Osteocyte (in vitro differentiated cells): ENCODE measurements at regions not wholly inside any gene's neighbourhood (a gene's known extent, or its start where the extent isn't known, plus 50 kb on each side); places are given as distances from the start of the nearest gene placed in this dataset.

Source experiments
- DNase-seq: peaks from one replicate; pipeline ENCODE4 v3.0.0; 2021; ENCODE audit warnings: mixed read lengths; ENCODE audit not compliant: unreplicated experiment; ENCODE audit errors: extremely low spot score
- H3K27ac Mint-ChIP-seq: one replicate; pipeline ENCODE4 v1.8.0; 2021; ENCODE audit warnings: mild to moderate bottlenecking, mixed read lengths; ENCODE audit not compliant: unreplicated experiment
- H3K27me3 Mint-ChIP-seq: one replicate; pipeline ENCODE4 v1.8.0; 2021; ENCODE audit warnings: mixed read lengths; ENCODE audit not compliant: unreplicated experiment
- H3K36me3 Mint-ChIP-seq: one replicate; pipeline ENCODE4 v1.8.0; 2021; ENCODE audit warnings: mixed read lengths; ENCODE audit not compliant: unreplicated experiment
- H3K4me1 Mint-ChIP-seq: one replicate; pipeline ENCODE4 v1.8.0; 2021; ENCODE audit warnings: mixed read lengths; ENCODE audit not compliant: unreplicated experiment
- H3K4me3 Mint-ChIP-seq: one replicate; pipeline ENCODE4 v1.8.0; 2021; ENCODE audit warnings: mild to moderate bottlenecking, moderate library complexity, mixed read lengths; ENCODE audit not compliant: unreplicated experiment
- H3K9me3 Mint-ChIP-seq: one replicate; pipeline ENCODE4 v1.8.0; 2021; ENCODE audit warnings: mixed read lengths; ENCODE audit not compliant: unreplicated experiment
- TF ChIP-seq, protein P1 (sequence below): fragments of 200-600 bp; sonication (generic); IDR thresholded peaks from 2 replicates; pipeline ENCODE4 v1.5.0; 2021; ENCODE audit warnings: antibody characterized with exemption, mild to moderate bottlenecking, moderate library complexity

DNA sequence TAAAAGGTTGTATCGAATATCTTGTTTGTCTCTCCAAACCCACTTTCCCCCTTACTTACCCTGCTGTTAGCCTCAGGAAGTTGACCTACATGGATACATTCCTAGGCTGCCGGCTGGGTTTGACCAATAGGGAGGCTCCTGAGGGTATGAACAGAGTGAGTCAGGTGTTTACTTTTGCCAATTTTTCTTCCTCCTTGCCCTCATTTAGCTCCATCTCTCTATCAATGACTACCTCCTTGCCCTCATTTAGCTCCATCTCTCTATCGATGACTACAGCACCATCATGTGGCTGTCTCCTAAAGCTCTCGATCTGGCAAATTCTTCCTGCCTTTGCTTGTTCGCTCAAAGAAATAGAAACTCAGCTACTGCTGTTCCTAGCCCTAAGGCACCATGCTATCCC is 571.9 kb upstream of the CRIM1 start:
- Mint-ChIP-seq H3K4me3 (no peak overlapping the region), H3K36me3 (no peaks in the 10 kb centered on the region), H3K27me3 (peaks cover 6% of the 10 kb centered on the region), H3K9me3 (peaks cover 9% of the 10 kb centered on the region), H3K4me1 (no peaks in the 10 kb centered on the region), H3K27ac (no peak overlapping the region)
- TF ChIP-seq, protein P1, sequence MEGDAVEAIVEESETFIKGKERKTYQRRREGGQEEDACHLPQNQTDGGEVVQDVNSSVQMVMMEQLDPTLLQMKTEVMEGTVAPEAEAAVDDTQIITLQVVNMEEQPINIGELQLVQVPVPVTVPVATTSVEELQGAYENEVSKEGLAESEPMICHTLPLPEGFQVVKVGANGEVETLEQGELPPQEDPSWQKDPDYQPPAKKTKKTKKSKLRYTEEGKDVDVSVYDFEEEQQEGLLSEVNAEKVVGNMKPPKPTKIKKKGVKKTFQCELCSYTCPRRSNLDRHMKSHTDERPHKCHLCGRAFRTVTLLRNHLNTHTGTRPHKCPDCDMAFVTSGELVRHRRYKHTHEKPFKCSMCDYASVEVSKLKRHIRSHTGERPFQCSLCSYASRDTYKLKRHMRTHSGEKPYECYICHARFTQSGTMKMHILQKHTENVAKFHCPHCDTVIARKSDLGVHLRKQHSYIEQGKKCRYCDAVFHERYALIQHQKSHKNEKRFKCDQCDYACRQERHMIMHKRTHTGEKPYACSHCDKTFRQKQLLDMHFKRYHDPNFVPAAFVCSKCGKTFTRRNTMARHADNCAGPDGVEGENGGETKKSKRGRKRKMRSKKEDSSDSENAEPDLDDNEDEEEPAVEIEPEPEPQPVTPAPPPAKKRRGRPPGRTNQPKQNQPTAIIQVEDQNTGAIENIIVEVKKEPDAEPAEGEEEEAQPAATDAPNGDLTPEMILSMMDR: no peak
- no peak for DNase-seq

DNA sequence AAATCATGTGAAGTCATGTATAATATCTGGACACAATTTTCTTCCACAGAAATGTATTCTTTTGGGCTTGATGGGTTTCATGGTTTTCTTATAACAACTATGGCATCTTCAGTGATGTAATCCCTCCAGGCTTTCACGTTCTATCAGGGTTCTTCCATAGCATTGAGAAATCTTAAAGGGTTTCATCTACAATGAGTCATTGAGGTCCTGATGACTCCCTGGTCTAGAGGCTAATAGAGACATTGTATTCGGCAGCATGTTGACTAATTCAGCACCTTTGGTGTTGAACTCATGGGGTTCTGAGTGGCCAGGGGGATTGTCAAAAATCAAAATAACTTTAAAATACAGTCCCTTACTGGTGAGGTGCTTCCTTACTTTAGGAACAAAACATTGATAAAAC is 614.0 kb upstream of the CRIM1 start:
- TF ChIP-seq, protein P1: no peak
- Mint-ChIP-seq H3K4me1 (no peaks in the 10 kb centered on the region), H3K36me3 (no peaks in the 10 kb centered on the region), H3K27ac (no peak overlapping the region), H3K27me3 (peaks cover 5% of the 10 kb centered on the region), H3K4me3 (no peak overlapping the region), H3K9me3 (no peaks in the 10 kb centered on the region)
- no peak for DNase-seq

DNA sequence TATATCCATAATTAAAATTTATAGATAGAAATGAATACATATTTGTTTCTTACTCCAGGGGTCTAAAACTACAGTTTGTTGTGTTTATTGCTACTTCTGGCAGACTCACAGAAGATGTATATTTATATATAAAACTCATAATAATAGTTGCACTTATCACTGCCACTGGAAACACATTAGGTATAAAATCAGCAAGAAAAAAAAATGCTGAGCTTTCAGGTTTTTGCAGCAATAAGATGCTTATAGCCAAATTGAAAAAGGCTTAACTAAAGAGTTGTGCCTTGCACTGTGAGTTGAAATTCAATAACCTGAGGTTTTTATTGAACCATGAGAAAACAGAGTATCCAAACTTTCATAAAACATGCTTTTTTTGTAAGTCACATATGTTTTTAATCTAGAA is 623.9 kb upstream of the CRIM1 start:
- DNase-seq: no peak
- H3K27ac Mint-ChIP-seq: no peak overlapping the region
- no peaks in the 10 kb centered on the region for H3K9me3 Mint-ChIP-seq
- H3K4me3 Mint-ChIP-seq: no peak overlapping the region
- TF ChIP-seq, protein P1: no peak
- peaks cover 2% of the 10 kb centered on the region for H3K4me1 Mint-ChIP-seq
- no peaks in the 10 kb centered on the region for H3K36me3 Mint-ChIP-seq
- H3K27me3 Mint-ChIP-seq: peaks cover 33% of the 10 kb centered on the region

DNA sequence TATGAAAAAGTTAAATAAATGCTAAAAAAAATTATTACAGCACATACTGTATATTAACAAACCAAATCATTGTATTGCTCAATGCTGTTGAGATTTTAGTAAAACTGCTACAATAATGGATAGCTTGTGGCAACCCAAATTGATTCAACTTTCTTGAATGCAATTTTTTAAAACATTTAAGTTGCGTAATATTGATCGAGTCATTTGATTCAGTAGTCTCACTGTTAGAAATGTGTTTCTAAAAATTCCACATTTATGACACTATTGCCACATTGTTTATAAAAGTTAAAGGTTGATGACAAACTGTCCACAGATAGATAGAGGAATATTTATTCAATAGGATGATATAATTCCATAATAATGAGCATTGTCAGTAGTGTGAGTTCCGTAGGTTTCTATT is 640.7 kb upstream of the CRIM1 start:
- peaks cover 22% of the 10 kb centered on the region for H3K27me3 Mint-ChIP-seq
- TF ChIP-seq, protein P1: no peak
- H3K27ac Mint-ChIP-seq: no peak overlapping the region
- H3K9me3 Mint-ChIP-seq: no peaks in the 10 kb centered on the region
- no peak overlapping the region for H3K4me3 Mint-ChIP-seq
- H3K36me3 Mint-ChIP-seq: no peaks in the 10 kb centered on the region
- DNase-seq: no peak
- peaks cover 4% of the 10 kb centered on the region for H3K4me1 Mint-ChIP-seq

DNA sequence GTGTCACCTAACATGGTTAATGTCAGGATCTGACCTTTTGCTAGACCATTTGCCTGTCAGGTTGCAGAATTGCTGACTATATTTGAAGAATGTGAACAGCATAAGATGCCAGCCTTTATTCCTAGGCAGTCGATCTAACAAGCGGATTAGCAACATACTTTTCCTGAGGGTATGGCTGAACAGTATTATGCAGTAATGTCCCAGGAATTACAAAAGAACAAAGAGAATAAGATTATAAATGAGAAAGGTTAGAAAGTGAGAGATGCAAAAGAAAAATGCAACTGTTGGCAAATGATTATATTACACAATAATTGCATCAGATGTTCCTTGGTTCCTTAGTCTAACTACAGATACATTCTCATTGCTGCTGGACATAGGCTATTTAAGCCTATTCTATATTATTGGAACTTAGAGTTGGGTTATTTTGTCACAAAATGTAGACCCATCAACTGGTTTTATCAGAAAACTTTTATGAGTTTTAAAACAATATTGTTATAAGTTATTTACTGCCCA is 647.1 kb upstream of the CRIM1 start:
- H3K36me3 Mint-ChIP-seq: no peaks in the 10 kb centered on the region
- no peak overlapping the region for H3K27ac Mint-ChIP-seq
- peaks cover 29% of the 10 kb centered on the region for H3K27me3 Mint-ChIP-seq
- TF ChIP-seq, protein P1: no peak
- H3K4me1 Mint-ChIP-seq: no peaks in the 10 kb centered on the region
- DNase-seq: no peak
- H3K9me3 Mint-ChIP-seq: no peaks in the 10 kb centered on the region
- no peak overlapping the region for H3K4me3 Mint-ChIP-seq
